HG02678 (cell line): ENCODE measurements at regions not wholly inside any gene's neighbourhood (a gene's known extent, or its start where the extent isn't known, plus 50 kb on each side); places are given as distances from the start of the nearest gene placed in this dataset.

Experiments used
- ATAC-seq: cut with Tn5 transposase; IDR thresholded peaks from one replicate; pipeline ENCODE4 v1.9.1; 2021; ENCODE audit warnings: mild to moderate bottlenecking, moderate library complexity; ENCODE audit not compliant: unreplicated experiment

DNA sequence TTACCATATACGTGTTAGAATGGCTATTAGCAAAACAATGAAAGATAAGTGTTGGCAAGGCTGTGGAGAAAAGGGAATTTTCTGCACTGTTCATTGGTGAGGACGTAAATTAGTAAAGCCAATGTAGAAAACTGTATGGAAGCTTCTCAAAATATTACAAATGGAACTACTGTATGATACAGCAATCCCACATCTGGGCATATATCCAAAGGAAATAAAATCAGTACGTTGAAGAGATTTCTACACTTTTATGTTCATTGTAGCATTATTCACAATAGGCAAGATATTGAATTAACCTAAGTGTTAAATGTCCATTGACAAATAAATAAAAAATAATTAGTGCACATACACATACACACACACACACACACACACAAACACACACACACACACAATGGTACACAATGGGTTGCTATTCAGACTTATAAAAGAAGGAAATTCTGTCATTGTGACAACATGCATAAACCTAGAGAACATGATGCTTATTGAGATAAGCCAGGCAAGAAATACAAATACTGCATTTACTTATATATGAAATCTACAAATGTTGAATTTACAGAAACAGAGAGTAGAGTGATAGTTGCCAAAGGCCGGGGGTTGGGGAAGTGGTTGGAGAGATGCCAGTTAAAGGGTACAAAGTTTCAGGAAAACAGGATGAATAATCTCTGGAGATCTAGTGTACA is 565.8 kb upstream of the LRRC4C start:
- no peak for ATAC-seq

DNA sequence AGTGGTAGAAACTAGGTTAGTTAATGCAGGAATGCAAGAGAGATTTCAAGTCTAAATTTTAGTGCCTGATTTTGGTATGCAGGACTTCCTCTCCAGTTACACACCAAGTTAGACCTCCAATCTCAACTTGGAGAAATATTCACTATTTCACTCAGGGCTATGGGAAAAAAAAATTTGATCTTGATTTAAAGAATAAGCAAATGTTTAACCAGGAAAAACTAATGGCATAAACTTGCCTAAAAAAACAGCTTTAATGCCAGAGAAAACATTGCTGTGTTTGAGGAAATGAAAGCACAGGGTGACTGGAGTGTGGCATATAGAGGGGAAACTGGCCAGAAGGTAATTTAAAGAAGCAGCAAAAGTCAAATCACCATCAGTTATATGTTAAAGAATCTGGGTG is 575.4 kb upstream of the LRRC4C start:
- no peak for ATAC-seq

DNA sequence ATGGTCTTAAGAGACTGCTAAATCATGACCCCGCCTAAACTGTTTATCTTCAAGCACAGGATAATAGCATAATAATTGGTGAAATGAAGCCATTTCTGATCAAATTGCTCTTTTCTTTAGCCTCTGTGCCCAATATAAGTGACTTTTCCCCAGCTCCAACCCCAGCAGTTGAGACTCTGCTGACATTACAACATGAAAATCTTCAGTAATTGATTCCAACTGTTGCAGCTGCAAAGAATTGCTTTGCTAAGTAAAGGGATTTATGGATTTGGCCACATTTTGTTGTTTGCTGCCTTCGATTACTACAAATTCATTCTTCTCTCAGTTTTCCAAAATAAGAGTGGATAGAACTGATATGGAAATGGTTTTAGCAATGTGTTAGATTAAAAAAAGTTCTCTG is 576.7 kb upstream of the LRRC4C start:
- no peak for ATAC-seq

DNA sequence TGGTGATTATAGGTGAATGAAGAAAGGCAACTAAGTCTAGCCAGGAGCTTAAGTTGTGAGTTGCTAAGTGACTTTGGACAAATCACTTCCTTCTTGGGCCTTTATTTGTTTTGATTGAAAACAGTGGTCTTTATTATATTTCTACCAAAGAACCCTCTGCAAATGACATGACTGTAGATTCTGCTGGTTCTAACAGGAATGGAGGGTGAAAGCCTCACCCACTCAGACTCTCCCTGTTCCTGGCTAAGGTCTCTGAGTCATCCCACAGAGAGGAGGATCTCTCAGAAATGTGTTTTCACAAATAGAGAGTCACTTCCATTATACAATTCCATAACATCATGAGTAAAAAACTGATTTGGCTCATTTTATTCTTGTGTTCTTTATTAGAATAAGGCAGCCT is 583.9 kb upstream of the LRRC4C start:
- no peak for ATAC-seq

DNA sequence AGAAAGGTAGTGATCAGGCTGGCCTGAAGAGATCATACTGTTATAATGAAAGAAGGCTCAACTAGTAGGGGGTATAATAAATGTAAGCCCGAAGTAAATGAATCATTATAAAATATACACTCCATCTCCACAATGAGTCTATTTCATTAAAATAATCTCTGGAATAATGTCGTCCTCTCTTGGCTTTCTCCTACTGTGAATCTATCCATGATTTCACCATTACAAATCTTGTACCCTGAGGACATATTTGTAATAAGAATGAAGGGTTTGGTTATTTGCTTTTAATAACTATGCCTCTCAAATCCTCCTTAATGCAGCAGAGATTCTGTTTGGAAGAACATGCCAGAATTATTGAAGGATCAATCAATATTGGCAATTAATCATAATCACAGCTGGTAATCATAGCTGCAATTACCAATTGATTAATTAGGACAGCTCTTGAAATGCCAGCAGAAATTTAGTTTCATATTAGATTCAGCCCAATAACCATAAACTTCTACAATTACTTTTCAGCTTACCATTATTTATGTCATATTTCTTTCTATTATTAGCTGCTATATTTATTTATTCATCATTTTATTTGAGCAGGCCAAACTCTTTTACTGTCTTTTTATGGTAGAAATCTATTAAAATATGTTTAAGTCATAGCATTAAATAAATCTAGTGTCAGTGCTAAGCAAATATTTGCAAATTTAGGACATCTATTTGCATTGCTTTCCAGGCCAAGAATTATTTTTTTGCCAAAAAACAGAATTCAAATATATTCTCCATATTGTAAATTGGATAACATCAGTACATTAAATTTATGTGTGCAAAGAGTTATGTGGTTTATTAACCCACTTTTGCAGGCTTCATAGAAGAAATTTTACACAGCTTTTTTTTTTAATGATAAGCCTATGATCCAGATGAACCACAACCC is 588.4 kb upstream of the LRRC4C start:
- no peak for ATAC-seq

DNA sequence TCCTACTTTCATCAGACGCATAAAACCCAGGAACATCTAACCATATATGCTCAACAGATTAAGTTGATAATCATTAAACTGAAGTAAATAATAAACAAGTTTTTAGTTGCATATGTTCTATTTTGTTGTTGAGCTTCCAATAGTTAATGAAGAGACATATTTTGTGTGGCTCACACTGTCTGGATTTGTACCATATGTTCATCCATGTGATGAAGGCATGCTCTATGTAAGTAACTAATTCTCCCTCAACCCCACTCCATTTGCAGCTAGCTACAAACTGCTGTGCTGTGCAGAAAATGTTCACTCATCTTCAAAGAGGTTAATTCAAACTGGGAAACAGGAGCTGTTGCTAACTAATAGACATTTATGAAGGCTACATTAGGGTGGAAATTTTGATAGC is 589.7 kb upstream of the LRRC4C start:
- no peak for ATAC-seq

DNA sequence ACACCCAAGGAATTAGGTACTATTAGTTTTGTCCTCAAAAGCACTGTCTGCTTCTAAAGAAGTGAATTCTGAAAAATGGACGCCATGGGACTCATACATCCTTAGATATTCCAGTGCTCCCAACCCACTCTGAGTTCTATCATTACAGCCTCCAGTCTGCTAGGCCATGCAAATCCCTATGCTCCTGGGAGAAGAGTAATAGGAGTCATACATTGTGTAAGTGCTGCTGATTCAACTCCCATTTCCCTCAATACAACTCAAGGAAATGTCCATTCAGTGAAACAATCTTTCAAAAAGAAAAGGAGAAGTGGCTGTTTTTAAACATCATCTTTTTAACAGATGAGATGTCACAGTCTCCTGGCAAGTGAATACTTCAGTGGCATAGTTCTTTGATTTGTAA is 590.2 kb upstream of the LRRC4C start:
- ATAC-seq, result no peak

DNA sequence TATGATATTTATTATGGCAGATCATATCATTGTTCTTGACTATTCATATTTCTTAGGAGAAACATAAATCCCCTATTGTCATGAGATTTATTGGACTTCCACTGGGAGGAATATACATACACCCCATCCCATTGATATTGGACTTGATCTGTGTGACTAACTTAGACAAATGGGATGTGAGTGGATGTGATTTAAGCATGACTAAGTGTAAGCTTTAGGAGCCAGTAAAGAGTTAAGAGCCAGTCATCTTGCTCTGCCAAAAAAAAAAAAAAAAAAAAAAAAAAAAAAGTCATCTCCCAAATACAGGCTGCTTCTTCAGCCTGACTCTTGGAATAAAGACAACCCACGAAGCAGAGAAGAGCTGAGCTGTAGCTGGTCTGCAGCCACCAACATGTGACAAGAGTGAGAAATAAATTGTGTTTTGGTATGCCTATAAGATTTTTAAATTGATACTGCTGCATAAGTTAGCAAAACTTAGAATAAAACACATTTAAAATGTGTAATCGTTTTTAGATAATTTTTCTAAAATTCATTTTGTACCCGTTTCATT is 595.0 kb upstream of the LRRC4C start:
- ATAC-seq, result no peak

DNA sequence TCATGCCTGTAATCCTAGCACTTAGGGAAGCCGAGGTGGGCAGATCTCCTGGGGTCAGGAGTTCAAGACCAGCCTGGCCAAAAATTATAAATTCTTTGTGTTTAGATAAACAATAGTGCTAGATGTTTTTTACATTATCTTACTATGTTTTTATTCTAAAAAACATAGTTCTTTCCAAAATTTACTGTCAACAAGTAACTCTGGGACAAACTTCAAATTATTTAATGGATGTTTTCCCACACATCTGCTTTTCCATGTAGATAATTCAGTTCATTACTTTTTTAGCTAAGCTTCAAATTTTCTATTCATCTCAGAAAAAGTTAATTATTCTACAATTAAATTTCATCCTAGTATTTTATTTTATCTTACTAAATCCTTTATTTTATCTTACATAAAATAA is 596.2 kb upstream of the LRRC4C start:
- ATAC-seq, result no peak

DNA sequence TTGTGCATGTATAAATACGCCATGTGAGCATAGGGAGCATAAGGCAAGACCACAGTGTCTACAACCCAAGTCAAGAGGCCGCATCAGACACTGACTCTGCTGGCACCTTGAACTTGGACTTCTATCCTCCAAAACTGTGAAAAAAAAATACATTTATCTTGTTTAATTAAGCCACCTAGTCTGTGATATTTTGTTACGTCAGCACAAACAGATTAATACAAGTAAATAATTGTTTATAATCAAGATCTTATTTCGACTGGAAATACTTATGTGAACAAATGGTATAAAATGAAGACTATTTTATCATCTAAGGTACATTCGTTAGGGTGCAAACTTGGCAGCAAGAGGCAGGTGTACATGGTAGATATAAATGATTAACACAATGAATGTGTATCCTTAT is 599.3 kb upstream of the LRRC4C start:
- ATAC-seq, result no peak

DNA sequence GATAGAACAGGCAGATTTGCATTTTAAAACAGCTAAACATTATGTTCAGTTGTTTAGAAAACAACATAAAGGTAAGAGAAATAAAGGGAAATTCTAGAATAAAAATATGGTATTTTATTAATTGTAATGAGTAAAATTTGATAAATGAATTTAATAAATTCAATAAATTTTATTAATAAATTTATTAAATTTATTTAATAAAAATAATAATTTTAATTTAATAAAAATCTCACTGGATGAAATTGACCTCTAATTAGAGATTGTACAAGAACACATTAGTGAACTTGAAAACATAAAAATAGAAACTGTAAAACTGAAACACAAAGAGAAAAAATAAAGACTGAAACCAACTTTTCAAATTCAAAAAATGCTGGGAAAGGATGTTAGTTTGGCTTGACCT is 605.7 kb upstream of the LRRC4C start:
- ATAC-seq, result no peak

DNA sequence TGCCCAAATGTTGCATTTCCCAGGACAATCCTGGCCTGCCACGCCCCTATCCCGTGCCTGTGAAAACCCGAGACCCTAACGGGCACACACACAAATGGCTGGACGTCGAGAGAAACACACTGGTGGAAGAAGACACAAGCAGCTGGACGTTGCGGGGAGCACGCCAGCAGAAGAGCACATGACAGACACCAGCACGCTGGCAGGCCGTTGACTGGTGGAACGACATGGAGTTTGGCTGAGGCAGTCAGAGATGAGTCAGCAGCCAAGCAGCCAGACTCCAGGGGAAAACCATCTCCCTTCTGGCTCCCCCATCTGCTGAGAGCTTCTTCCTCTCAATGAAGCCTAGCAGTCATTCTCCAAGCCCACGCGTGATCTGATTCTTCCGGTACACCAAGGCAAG is 606.7 kb upstream of the LRRC4C start:
- no peak for ATAC-seq

DNA sequence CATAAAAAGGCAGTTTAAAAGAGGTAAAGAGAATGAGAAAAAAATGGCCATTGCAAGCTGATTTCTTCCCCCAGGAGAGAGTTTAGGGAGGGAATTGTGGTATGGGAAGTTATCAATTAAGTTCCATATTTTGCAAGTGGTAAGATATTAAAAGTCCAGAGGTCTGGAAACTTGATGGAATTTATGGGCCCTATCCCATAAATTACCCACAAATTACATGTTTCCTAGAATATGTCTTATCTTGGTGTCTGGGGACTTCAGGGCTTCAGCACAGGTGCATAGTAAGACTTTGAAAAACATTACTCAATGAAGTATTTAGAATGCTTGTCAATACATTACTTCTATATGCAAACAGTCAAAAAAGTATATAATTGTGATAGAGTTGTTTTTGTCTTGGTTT is 614.9 kb upstream of the LRRC4C start:
- no peak for ATAC-seq

DNA sequence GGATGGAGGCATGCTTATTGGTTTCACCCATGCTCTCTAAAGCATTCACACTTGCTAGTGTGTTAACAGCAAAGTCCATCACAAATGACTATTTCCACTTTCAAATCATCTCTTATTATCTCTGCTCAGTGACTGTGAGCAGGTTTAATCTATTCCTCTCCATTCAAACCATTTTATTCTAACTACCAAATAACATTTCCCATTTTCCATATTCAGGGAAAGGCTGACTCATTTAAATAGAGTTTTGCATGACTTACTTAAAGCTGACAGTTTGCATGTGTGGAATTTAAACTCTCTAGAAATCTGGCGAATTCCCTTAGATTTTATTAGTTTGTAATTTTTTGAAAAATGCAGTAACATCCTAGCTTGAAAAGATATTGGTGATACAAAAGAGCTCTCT is 615.7 kb upstream of the LRRC4C start:
- ATAC-seq, result no peak

DNA sequence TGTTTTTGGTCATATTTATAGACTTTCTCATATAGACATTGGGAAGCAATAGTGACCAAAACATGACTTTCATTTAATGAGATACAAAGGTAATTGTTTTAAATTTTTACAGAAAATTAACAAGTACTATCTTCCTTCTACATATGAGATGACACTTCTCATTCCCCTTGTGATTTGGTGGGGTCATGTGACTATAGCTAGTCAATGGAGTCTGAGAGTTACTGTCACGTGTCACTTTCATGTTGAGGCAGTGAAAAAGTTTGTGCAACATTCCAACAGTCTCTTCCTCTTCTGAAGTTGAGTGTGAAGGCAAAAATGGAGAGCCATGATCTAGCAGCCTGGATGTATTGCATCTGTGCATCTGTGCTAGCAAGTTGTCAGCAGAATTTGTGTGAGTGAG is 618.3 kb upstream of the LRRC4C start:
- ATAC-seq, result no peak

DNA sequence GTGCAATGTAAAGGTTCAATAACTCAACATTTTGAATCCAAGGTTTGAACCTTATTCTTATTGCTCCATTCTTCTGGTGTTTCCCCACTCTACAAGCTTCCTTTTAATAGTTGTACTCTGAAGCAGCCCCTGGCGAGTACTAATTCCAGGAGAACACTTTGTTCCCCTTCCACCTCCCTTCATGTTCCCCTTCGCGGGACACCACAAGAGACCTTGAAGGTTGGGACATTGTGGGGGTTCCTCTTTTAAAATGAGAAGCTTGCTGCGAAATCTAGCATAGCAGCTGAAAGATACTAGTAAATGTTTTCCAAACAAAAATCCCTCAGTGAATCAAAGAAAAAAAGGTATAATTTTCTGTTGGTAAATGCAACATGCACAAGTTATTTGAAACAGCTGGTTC is 626.3 kb upstream of the LRRC4C start:
- ATAC-seq, result no peak

DNA sequence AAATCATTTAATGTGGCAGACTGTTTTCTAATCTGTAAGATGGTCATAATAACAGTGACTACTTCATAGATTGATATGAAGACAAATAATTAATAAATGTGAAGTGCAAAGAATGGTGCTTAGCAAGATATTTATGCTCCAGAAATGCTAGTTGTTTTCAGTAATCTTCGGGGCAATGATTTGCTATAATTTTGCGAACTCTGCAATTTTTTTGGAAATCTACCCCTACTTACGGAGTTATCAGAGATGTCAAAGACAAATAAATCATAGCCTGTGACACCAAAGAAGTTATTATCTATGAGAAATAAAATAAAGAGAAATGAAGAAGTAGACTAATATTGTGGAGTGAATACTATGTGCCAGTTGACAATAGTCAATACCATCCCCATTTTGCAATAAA is 634.1 kb upstream of the LRRC4C start:
- no peak for ATAC-seq

DNA sequence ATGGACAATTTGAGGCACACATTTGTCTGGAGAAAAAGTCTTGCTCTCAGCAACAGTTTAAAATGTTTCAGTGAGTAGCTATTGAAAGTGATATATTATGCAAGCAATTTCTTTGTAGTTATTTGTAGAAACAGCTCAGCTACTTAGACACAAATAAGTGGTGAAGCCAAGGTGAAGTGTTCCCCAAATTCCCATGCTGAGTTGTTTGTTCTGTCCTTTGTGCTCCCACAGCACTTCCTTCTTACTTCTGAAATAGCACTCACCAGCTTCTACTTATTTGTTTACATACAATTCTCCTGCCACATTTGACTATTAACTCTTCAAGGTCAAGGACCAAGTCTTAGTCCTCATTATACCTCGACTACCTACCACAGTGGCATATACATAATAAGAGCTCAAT is 638.6 kb upstream of the LRRC4C start:
- no peak for ATAC-seq

DNA sequence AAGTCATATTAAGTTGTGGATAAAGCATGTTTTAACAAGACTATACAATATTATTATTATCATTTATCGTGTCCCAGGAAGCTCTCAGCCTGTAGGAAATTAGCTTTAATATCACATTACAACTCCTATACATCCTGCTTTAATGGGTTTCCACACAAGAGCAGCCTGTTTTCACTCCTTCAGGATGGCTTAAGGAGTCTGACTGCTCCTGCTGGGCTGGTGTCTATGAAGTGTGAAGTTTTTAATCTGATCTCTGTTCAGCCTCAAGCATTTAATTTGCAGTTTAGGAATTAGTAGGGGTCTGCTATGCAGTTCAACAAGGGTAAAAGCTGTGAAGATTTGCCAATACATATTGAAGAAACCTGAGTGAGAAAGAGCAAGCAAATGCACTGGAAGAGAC is 653.4 kb upstream of the LRRC4C start:
- ATAC-seq, result no peak

DNA sequence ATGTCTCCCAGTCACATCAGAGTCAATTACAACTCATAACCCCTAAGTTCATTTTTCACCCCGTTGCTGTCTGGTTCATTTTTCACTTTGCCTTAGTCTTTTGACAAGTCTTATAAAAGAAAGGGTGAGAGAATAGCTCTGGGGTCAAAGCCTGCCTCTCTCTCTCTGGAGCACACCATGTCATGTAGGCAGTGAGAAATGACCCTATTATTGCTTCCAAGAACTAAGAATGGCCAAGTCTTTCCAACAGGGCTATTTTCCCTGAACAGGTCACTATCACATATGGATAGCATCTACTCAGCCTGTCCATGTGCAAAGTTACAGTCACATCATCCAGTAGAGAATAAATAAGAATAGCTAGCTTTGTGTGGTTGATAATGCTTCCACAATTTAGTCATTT is 655.5 kb upstream of the LRRC4C start:
- ATAC-seq, result no peak

DNA sequence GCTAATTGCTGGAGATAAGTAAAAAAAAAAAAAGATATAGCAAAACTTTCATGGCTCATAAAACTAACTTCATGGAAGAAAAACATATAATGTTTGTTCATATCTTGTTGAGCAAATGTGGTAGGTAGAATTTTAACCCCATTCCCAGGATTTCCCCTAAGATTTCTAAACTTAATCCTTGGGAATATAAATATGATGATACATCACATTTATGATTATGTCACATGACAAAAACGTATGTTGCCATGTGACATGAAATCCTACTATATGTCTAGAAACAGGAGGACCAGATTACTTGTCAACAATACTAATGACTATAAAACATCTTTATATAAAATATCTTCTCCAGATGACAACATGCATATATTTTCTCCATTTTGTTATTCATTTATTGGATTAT is 679.0 kb upstream of the LRRC4C start:
- no peak for ATAC-seq

DNA sequence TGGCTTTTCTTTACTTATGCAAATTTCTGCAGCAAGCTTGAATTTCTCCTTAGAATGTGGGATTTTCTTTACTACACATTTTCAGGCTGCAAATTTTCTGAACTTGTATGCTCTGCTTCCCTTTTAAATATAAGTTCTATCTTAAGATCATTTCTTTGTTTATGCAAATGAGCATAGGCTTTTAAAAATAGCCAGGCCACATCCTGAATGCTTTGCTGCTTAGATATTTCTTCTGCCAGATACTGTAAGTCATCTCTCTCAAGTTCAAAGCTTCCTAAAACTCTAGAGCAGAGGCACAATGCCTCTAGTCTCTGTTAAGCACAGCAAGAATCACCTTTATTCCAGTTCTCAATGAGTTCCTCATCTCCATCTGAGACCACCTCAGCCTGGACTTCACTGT is 685.9 kb upstream of the LRRC4C start:
- ATAC-seq, result no peak
